ENCODE measurements at regions not wholly inside any gene's neighbourhood (a gene's known extent, or its start where the extent isn't known, plus 50 kb on each side); places are given as distances from the start of the nearest gene placed in this dataset.
A peak's percentile ranks its signal among the peaks of the same experiment; 100 is the strongest.

GRCh38 chr18:27404855-27405254 lies 219.7 kb upstream of the CHST9 start:
- in situ Hi-C loops (cut with HindIII; ENCODE audit: low pct_ligation_motif_present, low pct_unique_long_range_greater_than_20kb, low sequenced_read_pairs): no loop called here
- DNase-seq: no peak

DNA sequence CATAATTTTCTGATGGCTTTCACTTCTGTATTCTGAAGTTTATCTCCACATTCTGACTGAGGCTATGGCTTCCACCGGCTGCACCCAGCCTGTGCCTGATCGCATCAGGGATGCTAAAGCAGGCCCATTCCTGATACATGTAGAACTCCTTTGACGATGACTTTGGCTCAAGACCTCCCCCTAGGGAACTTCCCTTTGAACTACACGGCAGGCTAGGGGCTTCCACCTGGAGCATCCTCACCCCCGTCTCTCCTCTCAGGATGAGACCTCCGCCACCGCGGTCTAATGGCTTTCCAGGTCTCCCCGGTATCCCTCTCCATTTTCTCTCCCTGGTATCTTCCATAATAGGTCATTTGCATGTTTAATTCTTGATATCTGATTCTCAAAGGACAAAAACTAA lies 214.9 kb upstream of the CHST9 start:
- DNase-seq: peak; percentile 41
- in situ Hi-C loops (cut with HindIII; ENCODE audit: low pct_ligation_motif_present, low pct_unique_long_range_greater_than_20kb, low sequenced_read_pairs): no loop called here

DNA sequence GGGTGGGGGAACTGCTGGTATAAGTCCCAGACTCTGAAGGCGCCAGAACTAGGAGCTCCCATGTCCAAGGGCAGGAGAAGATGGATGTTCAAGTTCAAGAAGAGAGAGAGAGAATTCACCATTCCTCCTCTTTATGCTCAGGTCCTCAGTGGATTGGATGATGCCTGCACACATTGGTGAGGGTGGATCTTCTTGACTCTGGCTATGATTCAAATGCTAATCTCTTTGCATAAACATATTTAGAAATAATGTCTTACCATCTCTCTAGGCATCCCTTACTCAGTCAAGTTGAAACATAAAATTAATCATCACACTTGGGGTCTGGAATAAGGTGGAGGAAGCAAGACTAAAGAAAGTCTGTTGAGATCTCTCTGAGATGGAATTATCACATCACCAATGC lies 210.6 kb upstream of the CHST9 start:
- no peak for DNase-seq
- in situ Hi-C loops (cut with HindIII; ENCODE audit: low pct_ligation_motif_present, low pct_unique_long_range_greater_than_20kb, low sequenced_read_pairs): no loop called here

DNA sequence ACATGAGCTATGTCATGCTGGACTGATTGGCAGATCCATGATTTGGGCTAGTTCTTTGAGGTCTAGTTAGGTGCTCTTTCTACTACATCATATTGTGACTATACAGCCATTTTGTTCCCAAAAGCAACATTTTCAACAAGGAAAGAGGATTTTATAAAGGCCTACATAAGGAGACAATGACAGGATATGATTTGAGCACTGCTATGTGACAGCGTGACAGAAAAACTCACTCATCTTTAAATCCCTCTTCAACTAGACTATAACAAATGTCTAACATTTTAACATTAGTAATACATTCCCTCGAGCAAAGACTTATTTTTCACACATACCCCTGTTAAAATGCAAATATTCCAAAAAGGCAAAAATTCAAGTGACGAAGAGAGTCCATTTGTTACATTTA lies 209.6 kb upstream of the CHST9 start:
- in situ Hi-C loops (cut with HindIII; ENCODE audit: low pct_ligation_motif_present, low pct_unique_long_range_greater_than_20kb, low sequenced_read_pairs): no loop called here
- no peak for DNase-seq

DNA sequence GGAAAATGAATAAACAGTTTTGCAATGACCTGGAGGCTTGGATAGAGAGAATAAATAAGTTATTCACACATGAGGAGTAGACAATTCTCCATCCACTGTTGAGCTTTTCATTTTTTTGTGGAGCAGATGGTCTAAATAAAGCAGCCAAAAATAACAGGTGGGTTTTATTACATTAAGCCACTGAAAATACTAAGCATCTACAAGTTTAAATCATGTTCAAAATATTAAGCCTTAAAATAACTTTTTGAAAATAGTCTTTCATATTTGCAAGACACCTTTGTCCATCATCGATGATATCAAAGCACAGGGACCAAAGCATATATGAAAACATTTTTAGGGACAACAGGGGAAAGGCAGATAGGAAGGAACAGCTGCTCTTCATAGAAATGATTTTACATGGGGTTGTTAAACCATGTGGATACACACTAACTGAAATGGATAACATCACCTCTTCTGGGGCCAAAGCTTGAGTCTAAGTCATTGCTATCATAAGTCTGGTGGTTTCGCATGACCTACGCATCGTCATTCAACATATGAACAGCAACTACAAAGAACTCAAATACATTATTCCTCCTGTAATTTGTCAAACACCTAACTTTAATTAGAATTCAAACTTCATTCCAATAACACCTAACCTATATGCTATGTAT lies 197.6 kb upstream of the CHST9 start:
- no peak for DNase-seq
- in situ Hi-C loops (cut with HindIII; ENCODE audit: low pct_ligation_motif_present, low pct_unique_long_range_greater_than_20kb, low sequenced_read_pairs): no loop called here

- in situ Hi-C loops (cut with HindIII; ENCODE audit: low pct_ligation_motif_present, low pct_unique_long_range_greater_than_20kb, low sequenced_read_pairs): no loop called here
- peak; percentile 95 for DNase-seq
These were observed 193.5 kb upstream of the CHST9 start for GRCh38 chr18:27378431-27379095.

GRCh38 chr18:27377251-27377650 lies 192.1 kb upstream of the CHST9 start:
- in situ Hi-C loops (cut with HindIII; ENCODE audit: low pct_ligation_motif_present, low pct_unique_long_range_greater_than_20kb, low sequenced_read_pairs): no loop called here
- peak; percentile 52 for DNase-seq

- in situ Hi-C loops (cut with HindIII; ENCODE audit: low pct_ligation_motif_present, low pct_unique_long_range_greater_than_20kb, low sequenced_read_pairs): no loop called here
- DNase-seq: no peak
These were observed 187.3 kb upstream of the CHST9 start for GRCh38 chr18:27372386-27372785.

DNA sequence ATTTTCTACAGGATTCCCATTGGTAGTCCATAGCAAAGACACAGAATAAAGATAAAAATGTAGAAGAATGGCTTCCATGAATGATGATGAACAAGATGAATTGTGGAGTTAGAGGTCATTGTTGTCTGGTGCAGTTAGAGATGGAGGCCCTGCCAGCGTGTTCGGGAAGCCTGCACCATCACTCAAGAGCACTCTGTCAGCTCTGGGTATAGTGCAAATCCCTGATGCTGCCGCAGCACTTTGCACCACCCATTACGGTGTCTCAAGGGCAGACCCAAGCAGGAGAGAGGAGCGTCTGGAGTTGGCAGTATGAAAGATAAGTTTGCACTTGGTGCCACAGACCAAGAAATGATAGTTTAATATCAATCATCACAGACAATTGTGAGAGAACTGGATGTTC lies 181.6 kb upstream of the CHST9 start:
- in situ Hi-C loops (cut with HindIII; ENCODE audit: low pct_ligation_motif_present, low pct_unique_long_range_greater_than_20kb, low sequenced_read_pairs): no loop called here
- no peak for DNase-seq

DNA sequence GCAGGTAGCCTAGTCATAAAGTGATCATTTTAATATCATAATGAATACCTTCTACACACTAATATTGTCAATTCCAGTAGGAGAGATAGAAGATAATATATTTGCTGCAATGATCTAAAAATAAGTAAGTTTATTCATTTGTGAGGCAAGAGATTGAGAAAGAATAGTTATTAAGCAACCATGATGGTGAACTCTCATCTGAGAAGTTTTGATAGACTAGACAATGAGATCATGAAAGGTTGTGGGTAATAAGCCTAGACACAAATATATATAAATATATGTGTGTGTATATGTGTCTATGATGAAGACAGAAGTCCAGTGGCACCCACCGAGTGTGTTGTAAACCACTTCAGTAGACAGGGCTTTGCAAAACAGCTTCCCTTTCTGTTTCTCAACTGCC lies 181.0 kb upstream of the CHST9 start:
- DNase-seq: no peak
- in situ Hi-C loops (cut with HindIII; ENCODE audit: low pct_ligation_motif_present, low pct_unique_long_range_greater_than_20kb, low sequenced_read_pairs): no loop called here

DNA sequence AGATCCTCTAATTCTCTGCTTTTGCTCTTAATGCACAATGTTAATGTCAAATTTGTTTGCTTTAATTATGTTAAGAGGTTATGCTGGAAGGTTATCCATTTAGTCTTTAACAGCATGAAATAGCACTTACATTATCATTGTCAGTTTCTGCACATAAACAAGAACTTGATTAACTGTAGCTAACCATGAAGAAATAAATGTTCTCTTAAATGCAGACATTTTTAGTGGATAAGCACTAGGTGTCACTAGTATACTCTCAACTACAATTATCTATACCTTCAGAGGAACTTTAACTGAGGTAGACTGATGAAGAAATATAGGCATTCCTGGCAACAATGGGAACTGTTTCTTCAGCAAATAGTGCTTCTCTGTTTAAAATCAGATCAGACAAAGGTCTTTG lies 178.8 kb upstream of the CHST9 start:
- peak; percentile 45 for DNase-seq
- in situ Hi-C loops (cut with HindIII; ENCODE audit: low pct_ligation_motif_present, low pct_unique_long_range_greater_than_20kb, low sequenced_read_pairs): no loop called here

DNA sequence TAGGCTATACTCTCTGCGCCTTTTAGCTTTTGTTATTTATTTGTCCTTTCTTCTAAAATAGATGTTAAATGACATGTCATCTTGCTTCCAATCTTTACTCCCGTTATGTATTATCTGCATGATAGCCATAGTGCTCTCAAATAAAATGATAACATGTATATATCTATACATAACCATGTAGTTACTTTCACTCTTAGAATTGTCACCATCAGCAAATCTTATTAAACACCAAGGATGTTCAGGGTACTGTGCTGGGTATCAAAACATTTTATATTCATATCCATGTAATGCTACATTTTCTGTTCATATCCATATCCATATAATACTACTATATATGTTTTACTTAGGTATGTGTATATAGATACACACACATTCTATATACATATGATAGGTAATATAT lies 176.4 kb upstream of the CHST9 start:
- no peak for DNase-seq
- in situ Hi-C loops (cut with HindIII; ENCODE audit: low pct_ligation_motif_present, low pct_unique_long_range_greater_than_20kb, low sequenced_read_pairs): no loop called here

- no peak for DNase-seq
- in situ Hi-C loops (cut with HindIII; ENCODE audit: low pct_ligation_motif_present, low pct_unique_long_range_greater_than_20kb, low sequenced_read_pairs): no loop called here
These were observed 170.2 kb upstream of the CHST9 start for GRCh38 chr18:27355308-27355707.

- DNase-seq: no peak
- in situ Hi-C loops (cut with HindIII; ENCODE audit: low pct_ligation_motif_present, low pct_unique_long_range_greater_than_20kb, low sequenced_read_pairs): no loop called here
These were observed 168.2 kb upstream of the CHST9 start for GRCh38 chr18:27353273-27353672.

GRCh38 chr18:27349284-27349882 lies 164.3 kb upstream of the CHST9 start:
- in situ Hi-C loops (cut with HindIII; ENCODE audit: low pct_ligation_motif_present, low pct_unique_long_range_greater_than_20kb, low sequenced_read_pairs): no loop called here
- no peak for DNase-seq

- in situ Hi-C loops (cut with HindIII; ENCODE audit: low pct_ligation_motif_present, low pct_unique_long_range_greater_than_20kb, low sequenced_read_pairs): no loop called here
- no peak for DNase-seq
These were observed 146.5 kb upstream of the CHST9 start for GRCh38 chr18:27331606-27332005.

GRCh38 chr18:27314996-27315395 lies 129.9 kb upstream of the CHST9 start:
- in situ Hi-C loops (cut with HindIII; ENCODE audit: low pct_ligation_motif_present, low pct_unique_long_range_greater_than_20kb, low sequenced_read_pairs): no loop called here
- no peak for DNase-seq

DNA sequence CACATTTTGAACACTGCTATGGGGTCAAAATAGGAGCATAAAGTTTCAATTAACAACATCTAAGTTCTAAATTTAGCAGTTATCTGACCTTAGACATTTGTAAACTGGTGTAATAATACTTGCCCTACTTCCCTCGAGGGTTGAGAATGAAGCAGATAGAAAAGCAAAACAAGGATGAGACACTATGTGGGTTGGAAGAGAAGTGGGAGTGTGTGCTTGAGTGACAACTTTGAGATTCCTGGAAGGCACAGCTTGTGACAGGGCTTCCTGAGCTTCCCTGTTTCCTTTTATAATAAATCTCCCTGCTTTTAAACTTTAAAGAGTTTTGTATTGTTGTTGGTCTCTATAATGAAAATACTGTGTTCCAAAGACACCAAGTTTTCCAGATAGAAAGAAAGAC lies 128.6 kb upstream of the CHST9 start:
- in situ Hi-C loops (cut with HindIII; ENCODE audit: low pct_ligation_motif_present, low pct_unique_long_range_greater_than_20kb, low sequenced_read_pairs): no loop called here

GRCh38 chr18:27312853-27313252 lies 127.7 kb upstream of the CHST9 start:
- in situ Hi-C loops (cut with HindIII; ENCODE audit: low pct_ligation_motif_present, low pct_unique_long_range_greater_than_20kb, low sequenced_read_pairs): no loop called here

More for the DNA sequence above, 128.6 kb upstream of the CHST9 start:
- DNase-seq: no peak

DNA sequence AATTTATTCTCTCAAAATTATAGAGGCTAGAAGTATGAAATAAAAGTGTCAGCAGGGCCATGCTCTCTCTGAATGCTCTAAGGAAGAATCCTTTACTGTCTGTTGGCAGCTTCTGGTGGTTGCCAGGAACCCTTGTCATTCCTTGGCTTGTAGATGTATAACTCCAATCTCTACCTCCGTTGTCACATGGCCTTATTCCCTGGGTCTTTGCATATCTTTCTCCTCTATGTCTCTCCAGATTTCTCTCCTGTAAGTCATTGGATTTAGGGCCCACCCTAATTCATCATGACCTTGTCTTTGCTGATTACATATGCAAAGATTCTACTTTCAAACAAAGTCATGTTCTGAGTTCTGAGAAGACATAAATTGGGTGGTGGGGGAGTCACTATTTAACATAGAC lies 127.0 kb upstream of the CHST9 start:
- in situ Hi-C loops (cut with HindIII; ENCODE audit: low pct_ligation_motif_present, low pct_unique_long_range_greater_than_20kb, low sequenced_read_pairs): no loop called here
- no peak for DNase-seq

More at GRCh38 chr18:27312853-27313252, 127.7 kb upstream of the CHST9 start:
- no peak for DNase-seq

All from ACHN (cell line).